Heart right ventricle (tissue), 16 donors: ENCODE measurements at regions not wholly inside any gene's neighbourhood (a gene's known extent, or its start where the extent isn't known, plus 50 kb on each side); places are given as distances from the start of the nearest gene placed in this dataset.
"Not testable (repeated sequence)": the region's sequence is repeated elsewhere in the genome, so short reads cannot be mapped to it uniquely, and the experiment has no call there.

Experiments
- ATAC-seq, 8 donors: fragments of 200-7000 bp; cut with Tn5 transposase; one replicate each; pipeline ENCODE4 v1.9.1; 2020; ENCODE audit warnings: mild to moderate bottlenecking in 8 of 8, moderate library complexity in 8 of 8, moderate number of reproducible peaks in 1 of 8
- DNase-seq, 2 donors: peaks; one replicate each; pipeline ENCODE4 v3.0.0-alpha.2; 2020
- H3K27ac ChIP-seq, 10 donors: fragments of 200-600 bp; sonication (generic) in 2 of 10; one replicate each; pipeline versions ENCODE4 v1.5.0 to v1.8.0; 2020 to 2022; ENCODE audit warnings: mild to moderate bottlenecking in 3 of 10
- H3K27me3 ChIP-seq, 7 donors: fragments of 200-600 bp; one replicate each; pipeline ENCODE4 v1.8.0; 2021 to 2022; ENCODE audit warnings: mild to moderate bottlenecking in 2 of 7
- H3K36me3 ChIP-seq, 9 donors: fragments of 200-600 bp; sonication (generic) in 1 of 9; one replicate each; pipeline versions ENCODE4 v1.5.0 to v1.8.0; 2020 to 2022; ENCODE audit warnings: mild to moderate bottlenecking in 2 of 9
- H3K4me1 ChIP-seq, 9 donors: fragments of 200-600 bp; sonication (generic) in 1 of 9; one replicate each; pipeline versions ENCODE4 v1.5.0 to v1.8.0; 2020 to 2022; ENCODE audit warnings: mild to moderate bottlenecking in 4 of 9
- H3K4me3 ChIP-seq, 10 donors: fragments of 200-600 bp; sonication (generic) in 2 of 10; one replicate each; pipeline versions ENCODE4 v1.5.0 to v1.8.0; 2020 to 2022; ENCODE audit warnings: mild to moderate bottlenecking in 7 of 10, moderate library complexity in 2 of 10
- H3K9me3 ChIP-seq, 11 donors: fragments of 200-600 bp in 10 of 11; sonication (generic) in 2 of 11; one replicate each; pipeline versions ENCODE4 v1.5.0 to v1.8.0; 2013 to 2022; ENCODE audit warnings: mild to moderate bottlenecking in 2 of 11, control low read depth in 1 of 11, moderate library complexity in 1 of 11
- CTCF ChIP-seq, 9 donors: fragments of 200-600 bp; sonication (generic) in 2 of 9; IDR thresholded peaks; one replicate each; pipeline versions ENCODE4 v1.5.0 to v1.8.0; 2021 to 2022; ENCODE audit warnings: antibody characterized with exemption in 9 of 9, mild to moderate bottlenecking in 5 of 9, moderate library complexity in 1 of 9
- WGBS, 2 donors: extraction: QIAGEN DNeasy Blood & Tissue Kit; methylation state at CpG; one replicate each; pipeline ENCODE4 v1.1.7; 2013; ENCODE audit warnings: inconsistent platforms in 1 of 2; 5-methylcytosine and 5-hydroxymethylcytosine counted together
- intact Hi-C, 10 donors: fragments of 100-400 bp; cut with DNase I; formaldehyde crosslinking; loops; one replicate each; pipeline versions ENCODE4 v1.11.1 to v1.14.2; 2022
- donor health status: Arrhythmogenic right ventricular cardiomyopathy.
- donor health status: ischemic (EF 13 %, LVEDD 7.1; RV severe dilation, severe dysfunction).
- donor health status: healthy with polysubstance abuse.
- donor health status: DM: no; HTN: yes; CAD: no.
- donor health status: DM: no; HTN: no; CAD: no.
- donor health status: ischemic (EF 25% LVEDD 6.9; RV normal size, moderate dysfunction).
- donor health status: ischemic (EF 25% LVEDD 5.7; RV mildly dilated, moderate dysfunction).
- donor health status: healthy.
- donor health status: DM: yes; HTN: yes; CAD: no.
- donor health status: Ischemic cardiomyopathy.
- donor health status: ischemic (EF 35%, LVEDD 5.7; RV mildly dilated, moderate dysfunction).
- donor health status: nonischemic (EF 11% LVEDD 7.7; RV severe dilation, severe dysfunction).
- donor health status: DM: yes; HTN: yes; CAD: no.
- donor health status: PGD.
- donor health status: ischemic (EF 29% LVEDD 5.4; RV normal size, mild dysfunction).
- donor health status: nonischemic (EF 23%, LVEDD 6.1; RV moderate dilation, normal function).

GRCh38 chr7:68833422-68833821, 764.9 kb upstream of the AUTS2 start:
- Histone ChIP-seq H3K27ac (no peak overlapping the region), H3K9me3 (peaks cover 0 to 10% (median 0%) of the 10 kb centered on the region in 11 donors), H3K36me3 (no peaks in the 10 kb centered on the region), H3K27me3 (peaks cover 0 to 7% (median 0%) of the 10 kb centered on the region in 7 donors), H3K4me3 (no peak overlapping the region), H3K4me1 (peaks cover 0 to 3% (median 0%) of the 10 kb centered on the region in 9 donors)
- ATAC-seq, result no peak
- WGBS, 2 donors, result 53 to 57% methylated on average over 4 of the region's 4 CpGs
- TF ChIP-seq CTCF (IDR thresholded peaks at IDR 0.05), result no peak
- intact Hi-C loops, result no loop called here
- no peak for DNase-seq

- Histone ChIP-seq H3K27ac (no peak overlapping the region), H3K9me3 (no peaks in the 10 kb centered on the region), H3K4me3 (no peak overlapping the region), H3K27me3 (no peaks in the 10 kb centered on the region), H3K36me3 (no peaks in the 10 kb centered on the region), H3K4me1 (no peaks in the 10 kb centered on the region)
- DNase-seq (no peak), ATAC-seq (no peak)
- 95 to 97% methylated on average over 9 of the region's 9 CpGs for WGBS, 2 donors
- intact Hi-C loops, result no loop called here
- TF ChIP-seq CTCF (IDR thresholded peaks at IDR 0.05), result no peak
These were observed 759.3 kb upstream of the AUTS2 start for GRCh38 chr7:68839014-68839413.

GRCh38 chr7:68840991-68841390, 757.3 kb upstream of the AUTS2 start:
- intact Hi-C loops, result no loop called here
- Histone ChIP-seq H3K4me3 (no peak overlapping the region), H3K27ac (no peak overlapping the region), H3K4me1 (no peaks in the 10 kb centered on the region), H3K9me3 (peaks cover 0 to 9% (median 0%) of the 10 kb centered on the region in 11 donors), H3K36me3 (no peaks in the 10 kb centered on the region), H3K27me3 (no peaks in the 10 kb centered on the region)
- ATAC-seq (peak in 5 of 8 donors; percentile 59 to 92 (median 78)), DNase-seq (no peak)
- TF ChIP-seq CTCF (IDR thresholded peaks at IDR 0.05), result no peak
- WGBS, 2 donors, result 44 to 49% methylated on average over 9 of the region's 9 CpGs

GRCh38 chr7:68843985-68844384, 754.3 kb upstream of the AUTS2 start:
- H3K27me3 ChIP-seq, ATAC-seq, DNase-seq, H3K4me3 ChIP-seq, H3K27ac ChIP-seq, H3K36me3 ChIP-seq, H3K4me1 ChIP-seq, intact Hi-C loops: not testable (repeated sequence)
- peaks cover 0 to 16% (median 0%) of the 10 kb centered on the region in 11 donors for H3K9me3 ChIP-seq
- whole genome bisulfite sequencing, 2 donors, result 94% methylated on average over 6 of the region's 6 CpGs

- Histone ChIP-seq H3K9me3 (peaks cover 0 to 19% (median 0%) of the 10 kb centered on the region in 11 donors), H3K36me3 (no peaks in the 10 kb centered on the region), H3K27ac (no peak overlapping the region), H3K4me1 (no peaks in the 10 kb centered on the region), H3K4me3 (no peak overlapping the region), H3K27me3 (no peaks in the 10 kb centered on the region)
- WGBS, 2 donors, result 83 to 86% methylated on average over 13 of the region's 13 CpGs
- intact Hi-C loops, result no loop called here
- no peak for ATAC-seq
- no peak for TF ChIP-seq CTCF (IDR thresholded peaks at IDR 0.05)
- DNase-seq, result no peak
These were observed 751.4 kb upstream of the AUTS2 start for GRCh38 chr7:68846811-68847325.
